DMS53 treated with DMSO at 0.1 percent for 48 hours (cell line): ENCODE measurements at regions not wholly inside any gene's neighbourhood (a gene's known extent, or its start where the extent isn't known, plus 50 kb on each side); places are given as distances from the start of the nearest gene placed in this dataset.
"Not testable (repeated sequence)": the region's sequence is repeated elsewhere in the genome, so short reads cannot be mapped to it uniquely, and the experiment has no call there.

Source experiments
- DNase-seq: peaks from one replicate; lab custom pipeline; 2025; ENCODE audit not compliant: unreplicated experiment; lab: John Stamatoyannopoulos, UW

GRCh38 chr15:85196697-85197096 lies 183.7 kb upstream of the AKAP13 start:
- DNase-seq, result not testable (repeated sequence)

DNA sequence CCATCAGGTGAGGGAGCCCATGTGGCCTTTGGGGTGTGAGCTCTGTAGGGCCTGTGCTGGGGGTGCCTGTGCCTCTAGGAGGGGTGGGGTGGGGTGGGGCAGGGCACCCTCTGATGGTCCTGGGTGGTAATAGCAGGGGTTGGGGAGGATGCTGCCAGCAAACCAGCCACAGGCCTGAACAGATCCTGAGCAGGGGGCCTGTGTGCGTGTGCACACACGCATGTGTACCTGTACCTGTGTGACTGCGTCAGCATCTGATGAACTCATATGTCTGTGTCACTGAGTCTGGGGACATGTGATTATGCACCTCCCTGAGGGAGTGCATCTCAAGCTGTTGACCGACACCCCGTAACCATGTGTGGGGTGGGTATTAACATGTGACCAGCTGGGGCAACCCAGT lies 182.8 kb upstream of the AKAP13 start:
- not testable (repeated sequence) for DNase-seq

DNA sequence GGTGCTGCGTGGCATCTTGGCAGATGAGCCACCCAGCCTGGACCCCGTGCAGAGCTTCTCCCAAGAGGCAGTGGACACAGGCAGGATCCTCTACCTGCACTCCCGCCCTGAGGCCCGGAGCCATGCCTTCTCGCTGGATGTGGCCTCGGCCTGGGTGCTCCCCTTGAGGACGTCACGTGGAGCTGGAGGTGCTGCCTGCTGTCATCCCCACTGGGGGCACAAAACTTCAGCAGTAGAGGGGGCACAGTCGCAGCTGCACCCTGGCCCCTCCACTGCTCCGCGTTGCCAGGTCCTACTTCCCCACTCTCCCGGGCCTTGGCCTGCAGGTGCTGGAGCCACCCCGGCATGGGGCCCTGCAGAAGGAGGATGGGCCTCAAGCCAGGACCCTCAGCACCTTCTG lies 182.0 kb upstream of the AKAP13 start:
- not testable (repeated sequence) for DNase-seq

DNA sequence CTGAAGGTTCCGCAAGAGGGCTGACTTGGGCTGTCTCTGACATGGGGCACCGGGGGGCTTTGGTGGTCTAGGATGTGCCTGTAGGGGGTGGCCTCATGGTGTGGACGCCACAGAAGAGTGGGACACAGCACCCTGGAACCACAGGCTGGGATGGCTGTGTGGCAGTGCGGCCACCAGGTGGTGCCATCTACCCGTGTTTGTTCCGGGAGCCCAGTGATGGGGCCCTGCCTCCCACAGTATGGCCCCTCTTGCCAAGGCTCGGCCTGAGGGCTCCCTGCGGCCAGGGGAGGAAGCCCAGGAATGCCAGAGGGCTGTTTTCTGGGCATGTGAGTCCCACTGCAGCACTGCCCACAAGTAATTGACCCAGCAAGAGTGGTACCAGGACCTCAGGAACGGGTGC lies 180.2 kb upstream of the AKAP13 start:
- not testable (repeated sequence) for DNase-seq

GRCh38 chr15:85201118-85201793 lies 179.1 kb upstream of the AKAP13 start:
- not testable (repeated sequence) for DNase-seq

GRCh38 chr15:85204481-85204880 lies 175.9 kb upstream of the AKAP13 start:
- not testable (repeated sequence) for DNase-seq

GRCh38 chr15:85233791-85234325 lies 146.5 kb upstream of the AKAP13 start:
- DNase-seq, result not testable (repeated sequence)

DNA sequence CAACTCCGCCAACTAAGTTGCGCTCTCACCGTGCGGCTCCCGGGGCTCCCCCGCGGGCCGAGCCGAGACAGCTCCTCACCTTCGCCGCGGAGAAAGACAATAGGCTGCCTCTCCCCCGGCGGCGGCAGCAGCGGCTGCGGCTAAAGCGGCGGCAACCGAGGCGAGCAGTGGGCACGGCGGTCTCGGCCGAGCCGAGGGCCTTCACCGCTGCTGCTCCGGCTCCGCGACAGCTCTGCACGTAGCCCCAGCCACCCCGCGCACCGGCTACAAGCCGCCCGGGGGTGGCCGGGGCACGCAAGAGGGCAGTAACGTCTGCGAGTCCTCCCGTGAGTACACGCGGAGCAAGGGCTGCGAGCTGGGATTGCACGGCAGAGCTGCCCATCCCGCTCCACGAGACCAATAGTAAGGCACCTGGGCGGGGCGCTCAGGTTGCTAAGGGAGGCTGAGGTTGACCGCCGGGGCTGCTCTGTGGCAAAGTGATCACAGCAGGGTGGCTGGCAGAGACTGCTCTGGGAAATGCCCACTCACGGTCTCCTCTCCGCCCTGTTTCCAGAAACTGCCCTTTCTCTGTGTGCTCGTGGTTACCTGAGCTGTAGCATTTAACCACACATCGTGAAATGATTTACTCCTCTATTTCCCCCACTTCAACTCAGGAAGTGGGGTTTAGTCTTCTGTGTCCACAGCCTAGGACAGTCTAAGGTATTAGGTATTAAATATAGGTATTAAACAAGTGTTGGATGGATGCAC lies 145.8 kb upstream of the AKAP13 start:
- not testable (repeated sequence) for DNase-seq

- not testable (repeated sequence) for DNase-seq
Measured at GRCh38 chr15:85244056-85244455, 136.3 kb upstream of the AKAP13 start.

DNA sequence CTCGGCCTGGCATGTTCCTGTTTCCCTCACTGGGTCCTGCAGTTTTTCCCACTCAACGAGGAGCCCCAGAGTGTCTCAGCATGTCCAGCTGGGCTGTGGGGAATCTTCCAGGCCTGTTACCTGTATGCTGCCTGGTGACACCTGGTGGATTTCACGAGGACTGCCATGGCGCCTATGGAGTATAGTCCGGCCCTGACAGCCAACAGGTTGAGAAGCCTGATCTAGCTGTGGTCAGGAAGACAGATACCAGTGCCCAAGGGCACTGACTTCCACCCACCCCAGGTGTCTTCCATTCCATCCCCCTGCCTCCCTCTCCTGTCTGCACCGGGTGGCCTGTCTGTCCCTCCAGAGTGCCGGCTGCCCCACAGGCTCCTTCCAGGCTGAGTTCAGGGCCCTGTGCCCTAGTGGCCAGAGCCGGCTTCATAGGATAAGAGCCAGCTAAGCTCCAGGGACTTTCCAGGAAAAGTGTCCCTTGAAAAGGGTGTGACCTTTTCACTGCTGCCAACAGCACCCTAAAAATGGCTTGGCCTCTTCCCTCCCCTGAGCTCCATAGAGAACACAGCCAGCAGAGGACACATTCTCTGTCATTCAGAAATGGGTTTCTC lies 129.4 kb upstream of the AKAP13 start:
- DNase-seq, result peak; percentile 27

DNA sequence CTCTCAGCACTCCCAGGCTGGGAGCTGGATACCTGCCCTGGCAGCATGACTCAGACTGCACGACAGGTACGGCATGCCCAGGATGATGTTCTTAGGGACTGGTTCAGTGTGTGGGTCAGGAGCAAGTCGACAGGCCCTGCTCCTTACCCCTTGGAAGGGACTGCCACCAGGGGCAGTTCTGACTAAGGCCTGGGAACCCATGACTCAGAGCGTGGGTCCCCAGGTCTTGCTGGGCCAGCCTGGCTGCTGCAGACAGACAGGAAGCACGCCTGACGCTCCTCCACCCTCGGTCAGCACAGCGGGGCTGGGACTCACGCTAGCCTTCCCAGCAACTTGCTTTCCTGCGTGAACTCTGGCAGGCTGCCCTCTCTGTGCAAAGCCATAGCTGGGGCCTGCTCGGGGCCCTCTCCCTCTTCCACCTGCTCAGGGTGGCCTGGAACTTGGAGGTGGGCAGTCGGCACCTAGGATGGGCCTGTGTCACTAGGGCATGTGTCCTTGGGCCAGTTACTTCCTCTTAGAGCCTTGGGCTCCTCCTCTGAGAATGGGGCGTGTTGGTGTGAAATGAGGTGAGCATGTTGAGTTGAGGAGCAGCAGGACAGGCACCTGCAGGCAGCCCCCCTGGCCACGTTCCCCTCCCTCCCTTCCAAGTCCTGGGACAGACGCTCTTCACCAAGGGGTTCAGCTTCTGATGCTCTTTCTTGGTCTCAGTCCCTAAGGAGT lies 127.0 kb upstream of the AKAP13 start:
- DNase-seq, result not testable (repeated sequence)

DNA sequence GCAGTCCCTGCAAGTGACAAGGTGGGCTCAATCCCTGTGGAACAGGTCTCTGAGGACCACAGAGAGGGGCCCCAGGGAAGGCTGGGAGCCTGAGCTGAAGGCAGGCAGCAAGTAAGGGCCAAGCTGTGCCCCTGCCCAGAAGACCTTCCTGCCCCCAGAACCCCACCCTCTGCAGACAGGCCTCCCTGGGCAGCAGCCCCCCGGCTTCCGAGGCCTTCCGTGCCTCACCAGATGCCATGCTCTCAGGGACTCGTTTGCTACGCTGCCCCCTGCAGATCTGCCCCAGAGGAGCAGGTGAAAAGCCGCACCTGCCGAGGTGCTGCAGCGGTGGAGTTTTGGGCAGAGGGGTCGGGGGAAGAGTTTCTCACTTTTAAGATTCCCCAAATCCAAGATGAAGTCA lies 125.4 kb upstream of the AKAP13 start:
- not testable (repeated sequence) for DNase-seq

- DNase-seq, result not testable (repeated sequence)
Measured at GRCh38 chr15:85255502-85255901, 124.9 kb upstream of the AKAP13 start.

GRCh38 chr15:85256009-85256997 lies 124.1 kb upstream of the AKAP13 start:
- DNase-seq, result not testable (repeated sequence)

- DNase-seq, result not testable (repeated sequence)
Measured at GRCh38 chr15:85258062-85258445, 122.3 kb upstream of the AKAP13 start.

GRCh38 chr15:85258559-85259209 lies 121.7 kb upstream of the AKAP13 start:
- not testable (repeated sequence) for DNase-seq

- DNase-seq, result not testable (repeated sequence)
Measured at GRCh38 chr15:85260526-85260925, 119.9 kb upstream of the AKAP13 start.

DNA sequence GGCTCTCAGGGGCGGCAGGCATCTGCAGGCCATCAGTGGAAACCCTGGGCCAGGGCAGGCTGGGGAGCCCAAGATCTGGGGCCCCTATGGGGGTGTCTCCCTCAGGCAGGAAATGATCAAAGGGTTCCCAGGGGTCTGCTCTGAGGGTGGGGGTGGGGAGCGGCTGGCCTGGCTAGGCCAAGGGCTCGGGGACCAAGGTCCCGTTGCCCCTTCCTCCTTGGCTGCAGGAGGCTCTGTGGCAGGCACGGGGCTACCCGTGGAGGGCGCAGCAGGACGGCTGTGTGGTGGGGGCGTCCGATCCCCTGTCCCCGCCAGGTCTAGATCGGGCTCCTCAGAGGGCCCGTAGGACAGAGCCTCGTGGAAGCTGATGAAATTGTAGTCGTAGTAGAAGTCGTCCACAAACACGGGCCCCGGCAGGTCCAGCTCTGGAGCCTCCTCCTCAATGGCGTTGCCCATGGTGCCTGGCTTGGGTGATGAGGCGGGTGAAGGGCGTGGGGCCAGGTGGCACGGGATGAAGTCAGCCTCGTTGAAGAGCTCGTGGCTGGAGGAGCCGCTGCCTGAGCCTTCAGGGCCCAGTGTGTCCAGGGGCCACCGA lies 117.8 kb upstream of the AKAP13 start:
- not testable (repeated sequence) for DNase-seq
